ENCODE measurements at regions not wholly inside any gene's neighbourhood (a gene's known extent, or its start where the extent isn't known, plus 50 kb on each side); places are given as distances from the start of the nearest gene placed in this dataset.

DNA sequence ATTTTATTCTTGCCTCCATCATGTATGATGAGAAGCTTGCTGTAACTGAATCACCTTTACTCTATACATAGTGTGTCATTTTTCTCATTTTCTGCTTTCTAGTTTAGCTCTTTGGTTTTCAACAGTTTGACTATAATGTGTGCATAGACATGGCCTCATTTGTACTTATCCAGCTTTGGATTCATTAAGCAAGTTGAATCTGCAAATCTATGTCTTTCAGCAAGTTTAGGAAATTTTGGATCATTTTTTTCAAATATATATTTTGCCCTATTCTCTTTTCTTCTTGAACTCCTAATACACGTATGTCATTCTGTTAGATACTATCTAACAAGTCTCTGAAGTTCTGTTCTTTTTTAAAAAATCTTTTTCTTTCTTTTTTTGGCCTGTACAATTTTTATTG is 57.8 kb downstream of the PRLHR start:
- POLR2A ChIA-PET, result no interaction called here
- H3K27me3 Mint-ChIP-seq, result peaks cover 14% of the 10 kb centered on the region
- CTCF ChIA-PET, result no interaction called here

DNA sequence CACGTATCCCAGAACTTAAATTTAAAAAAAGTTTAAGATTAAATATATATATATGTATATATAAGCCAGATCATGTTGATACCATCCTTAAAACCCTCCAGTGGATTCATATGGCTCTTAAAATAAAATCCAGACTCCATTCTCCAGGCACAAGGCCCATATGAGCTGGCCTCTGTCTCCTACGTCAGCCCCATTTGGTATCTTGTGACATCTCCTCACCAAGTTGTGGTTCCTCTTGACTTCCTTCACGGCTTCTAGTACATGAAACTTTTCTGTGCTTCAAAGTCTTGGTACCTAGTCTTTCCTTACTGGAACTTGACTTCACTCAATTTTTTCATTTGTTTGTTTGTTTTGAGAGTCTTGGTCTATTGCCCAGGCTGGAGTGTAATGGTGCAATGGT is 61.3 kb downstream of the PRLHR start:
- ChIA-PET POLR2A (no interaction called here), CTCF (no interaction called here)
- no peaks in the 10 kb centered on the region for H3K36me3 Mint-ChIP-seq (ENCODE audit: low read depth)
- no peak for ATAC-seq (ENCODE audit: low read depth)
- H3K27me3 Mint-ChIP-seq, result no peaks in the 10 kb centered on the region
- DNase-seq, result no peak
- no peak overlapping the region for H3K4me3 Mint-ChIP-seq
- no peaks in the 10 kb centered on the region for H3K4me1 Mint-ChIP-seq
- TF ChIP-seq, protein P1, sequence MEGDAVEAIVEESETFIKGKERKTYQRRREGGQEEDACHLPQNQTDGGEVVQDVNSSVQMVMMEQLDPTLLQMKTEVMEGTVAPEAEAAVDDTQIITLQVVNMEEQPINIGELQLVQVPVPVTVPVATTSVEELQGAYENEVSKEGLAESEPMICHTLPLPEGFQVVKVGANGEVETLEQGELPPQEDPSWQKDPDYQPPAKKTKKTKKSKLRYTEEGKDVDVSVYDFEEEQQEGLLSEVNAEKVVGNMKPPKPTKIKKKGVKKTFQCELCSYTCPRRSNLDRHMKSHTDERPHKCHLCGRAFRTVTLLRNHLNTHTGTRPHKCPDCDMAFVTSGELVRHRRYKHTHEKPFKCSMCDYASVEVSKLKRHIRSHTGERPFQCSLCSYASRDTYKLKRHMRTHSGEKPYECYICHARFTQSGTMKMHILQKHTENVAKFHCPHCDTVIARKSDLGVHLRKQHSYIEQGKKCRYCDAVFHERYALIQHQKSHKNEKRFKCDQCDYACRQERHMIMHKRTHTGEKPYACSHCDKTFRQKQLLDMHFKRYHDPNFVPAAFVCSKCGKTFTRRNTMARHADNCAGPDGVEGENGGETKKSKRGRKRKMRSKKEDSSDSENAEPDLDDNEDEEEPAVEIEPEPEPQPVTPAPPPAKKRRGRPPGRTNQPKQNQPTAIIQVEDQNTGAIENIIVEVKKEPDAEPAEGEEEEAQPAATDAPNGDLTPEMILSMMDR (IDR thresholded peaks at IDR 0.05), result no peak
- intact Hi-C loops (cut with micrococcal nuclease), result no loop called here
- no peak overlapping the region for H3K27ac Mint-ChIP-seq
- no peaks in the 10 kb centered on the region for H3K9me3 Mint-ChIP-seq

More for the DNA sequence above, 57.8 kb downstream of the PRLHR start:
- Mint-ChIP-seq H3K27ac (no peak overlapping the region), H3K4me3 (no peak overlapping the region), H3K9me3 (no peaks in the 10 kb centered on the region), H3K36me3 (ENCODE audit: low read depth) (no peaks in the 10 kb centered on the region), H3K4me1 (no peaks in the 10 kb centered on the region)
- TF ChIP-seq, protein P1 (IDR thresholded peaks at IDR 0.05), result no peak
- intact Hi-C loops (cut with micrococcal nuclease), result no loop called here
- DNase-seq, result no peak
- ATAC-seq (ENCODE audit: low read depth), result no peak

DNA sequence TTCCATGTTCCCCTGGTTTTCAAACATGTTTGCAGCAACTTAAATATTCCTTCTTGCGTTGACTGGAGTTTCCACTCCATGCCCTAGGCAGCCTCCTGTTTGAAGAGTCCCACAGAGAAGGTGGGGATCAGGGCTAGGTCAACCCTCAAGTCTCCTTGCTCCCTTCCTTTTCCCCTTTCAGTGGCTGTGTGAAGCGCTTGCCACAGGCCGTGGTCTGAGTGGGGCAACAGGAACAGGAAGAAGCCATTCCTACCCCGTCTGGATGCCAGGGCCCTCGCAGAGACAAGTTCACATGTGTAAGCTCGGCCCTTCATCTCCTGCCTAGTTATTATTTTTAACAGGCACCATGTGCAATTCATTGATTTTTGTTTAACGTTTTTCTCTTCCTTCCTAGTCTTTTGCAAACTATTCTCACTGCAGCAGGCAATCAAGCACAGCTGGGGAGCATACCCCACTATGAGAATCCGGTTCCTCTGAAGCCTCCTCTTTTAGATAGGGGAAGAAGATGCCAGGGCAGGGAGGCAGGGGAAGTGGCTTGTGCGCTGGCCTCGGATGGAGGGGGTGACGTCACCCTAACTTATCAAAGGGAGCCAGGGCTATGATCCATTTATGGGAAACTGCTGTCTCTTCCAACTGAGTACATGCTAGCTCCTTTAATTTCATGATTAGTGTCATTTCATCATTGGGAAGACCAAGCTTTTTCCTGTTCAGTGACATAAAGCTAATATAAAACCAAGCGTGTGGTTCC is 64.2 kb downstream of the PRLHR start:
- H3K4me3 Mint-ChIP-seq, result no peak overlapping the region
- peaks cover 6% of the 10 kb centered on the region for H3K27me3 Mint-ChIP-seq
- H3K36me3 Mint-ChIP-seq (ENCODE audit: low read depth), result no peaks in the 10 kb centered on the region
- TF ChIP-seq, protein P1 (IDR thresholded peaks at IDR 0.05), result no peak
- ChIA-PET CTCF (interaction anchor here (0.7 kb wide), 1 partner anchor 1712 kb away, joined by 3 read pairs; no protein-coding TSS in a partner anchor), POLR2A (no interaction called here)
- intact Hi-C loops (cut with micrococcal nuclease), result no loop called here
- H3K27ac Mint-ChIP-seq, result no peak overlapping the region
- ATAC-seq (ENCODE audit: low read depth) (no peak), DNase-seq (no peak)
- no peaks in the 10 kb centered on the region for H3K9me3 Mint-ChIP-seq
- no peaks in the 10 kb centered on the region for H3K4me1 Mint-ChIP-seq

DNA sequence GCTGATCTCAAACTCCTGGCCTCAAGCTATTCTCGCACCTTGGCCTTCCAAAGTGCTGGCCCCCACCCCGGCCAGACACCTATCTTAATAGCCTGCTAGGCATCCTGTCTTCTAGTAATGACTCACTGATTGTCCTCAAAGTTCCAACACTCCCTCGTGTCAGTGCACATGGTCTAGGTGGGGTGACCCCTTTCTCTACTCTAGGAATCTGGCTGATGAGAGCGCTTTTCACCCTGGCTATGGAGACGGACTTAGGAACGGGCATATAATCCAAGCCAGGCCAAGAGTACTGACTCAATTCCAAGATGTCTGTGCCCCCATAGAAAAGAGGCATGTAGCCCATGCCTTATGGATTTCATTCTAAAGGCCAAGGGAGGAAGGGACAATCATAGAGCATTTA is 67.0 kb downstream of the PRLHR start:
- Mint-ChIP-seq H3K4me3 (no peak overlapping the region), H3K4me1 (no peaks in the 10 kb centered on the region), H3K27me3 (peaks cover 6% of the 10 kb centered on the region), H3K9me3 (no peaks in the 10 kb centered on the region), H3K36me3 (ENCODE audit: low read depth) (no peaks in the 10 kb centered on the region), H3K27ac (no peak overlapping the region)
- ChIA-PET POLR2A (no interaction called here), CTCF (no interaction called here)
- ATAC-seq (ENCODE audit: low read depth), result no peak
- no peak for DNase-seq
- intact Hi-C loops (cut with micrococcal nuclease), result no loop called here
- TF ChIP-seq, protein P1 (IDR thresholded peaks at IDR 0.05), result no peak

DNA sequence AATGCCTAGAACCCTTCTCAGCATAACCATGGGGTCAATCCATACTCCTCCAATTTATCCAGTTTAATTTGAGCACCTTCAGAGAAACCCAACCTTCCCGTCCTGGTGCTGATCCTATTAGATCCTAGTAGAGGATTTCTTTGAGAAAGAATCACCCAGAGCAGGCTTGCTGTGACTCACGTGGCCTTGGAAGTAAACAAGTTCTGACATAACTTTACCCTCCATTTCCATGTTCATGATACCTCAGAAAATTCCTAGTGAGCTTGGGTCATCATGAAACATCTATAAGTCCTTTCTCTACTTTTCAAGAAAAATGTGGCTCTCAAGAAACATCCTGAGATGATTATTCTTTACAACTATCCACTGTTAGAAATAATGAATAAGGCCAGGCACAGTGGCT is 71.7 kb downstream of the PRLHR start:
- CTCF ChIA-PET, result no interaction called here
- POLR2A ChIA-PET, result no interaction called here
- no peak for DNase-seq
- Mint-ChIP-seq H3K36me3 (ENCODE audit: low read depth) (no peaks in the 10 kb centered on the region), H3K27ac (no peak overlapping the region), H3K27me3 (peaks cover 9% of the 10 kb centered on the region), H3K9me3 (no peaks in the 10 kb centered on the region), H3K4me3 (no peak overlapping the region), H3K4me1 (no peaks in the 10 kb centered on the region)
- TF ChIP-seq, protein P1 (IDR thresholded peaks at IDR 0.05), result no peak
- ATAC-seq (ENCODE audit: low read depth), result no peak
- intact Hi-C loops (cut with micrococcal nuclease), result no loop called here
